Ishikawa (cell line): ENCODE measurements at regions not wholly inside any gene's neighbourhood (a gene's known extent, or its start where the extent isn't known, plus 50 kb on each side); places are given as distances from the start of the nearest gene placed in this dataset.

ENCODE experiments used
- CEBPB ChIP-seq: IDR thresholded peaks from 2 replicates; pipeline ENCODE4 v1.6.1; 2012
- CREB1 ChIP-seq: IDR thresholded peaks from 2 replicates; pipeline ENCODE4 v1.6.1; 2012; ENCODE audit warnings: low read depth
- EGR1 ChIP-seq: IDR thresholded peaks from 2 replicates; pipeline ENCODE4 v1.6.1; 2012
- EP300 ChIP-seq: IDR thresholded peaks from 2 replicates; pipeline ENCODE4 v1.6.1; 2012; ENCODE audit warnings: borderline replicate concordance
- FOXM1 ChIP-seq: IDR thresholded peaks from 2 replicates; pipeline ENCODE4 v1.6.1; 2012; ENCODE audit warnings: low read depth, borderline replicate concordance
- MAX ChIP-seq: IDR thresholded peaks from 2 replicates; pipeline ENCODE4 v1.6.1; 2012
- NFIC ChIP-seq: IDR thresholded peaks from 2 replicates; pipeline ENCODE4 v1.6.1; 2012
- RAD21 ChIP-seq: IDR thresholded peaks from 2 replicates; pipeline ENCODE4 v1.6.1; 2012; ENCODE audit warnings: low read depth
- TAF1 ChIP-seq: IDR thresholded peaks from 2 replicates; pipeline ENCODE4 v1.6.1; 2012; ENCODE audit warnings: low read depth, mild to moderate bottlenecking
- TCF12 ChIP-seq: IDR thresholded peaks from 2 replicates; pipeline ENCODE4 v1.6.1; 2012; ENCODE audit warnings: low read depth
- TEAD4 ChIP-seq: IDR thresholded peaks from 2 replicates; pipeline ENCODE4 v1.6.1; 2012
- YY1 ChIP-seq: IDR thresholded peaks from 2 replicates; pipeline ENCODE4 v1.6.1; 2012; ENCODE audit warnings: low read depth
- ZBTB7A ChIP-seq: IDR thresholded peaks from 2 replicates; pipeline ENCODE4 v1.6.1; 2012; ENCODE audit warnings: low read depth
- TF ChIP-seq, protein P1 (sequence below): IDR thresholded peaks from 2 replicates; pipeline ENCODE4 v1.6.1; 2012; ENCODE audit warnings: low read depth, mild to moderate bottlenecking
- TF ChIP-seq, protein P2 (sequence below): IDR thresholded peaks from 2 replicates; pipeline ENCODE4 v1.6.1; 2012

- TF ChIP-seq ZBTB7A (no peak), RAD21 (no peak), NFIC (no peak), CREB1 (no peak), FOXM1 (no peak), EGR1 (no peak), EP300 (no peak), YY1 (no peak), TAF1 (no peak), TCF12 (no peak), CEBPB (no peak), TEAD4 (no peak), MAX (no peak)
- TF ChIP-seq, protein P1, sequence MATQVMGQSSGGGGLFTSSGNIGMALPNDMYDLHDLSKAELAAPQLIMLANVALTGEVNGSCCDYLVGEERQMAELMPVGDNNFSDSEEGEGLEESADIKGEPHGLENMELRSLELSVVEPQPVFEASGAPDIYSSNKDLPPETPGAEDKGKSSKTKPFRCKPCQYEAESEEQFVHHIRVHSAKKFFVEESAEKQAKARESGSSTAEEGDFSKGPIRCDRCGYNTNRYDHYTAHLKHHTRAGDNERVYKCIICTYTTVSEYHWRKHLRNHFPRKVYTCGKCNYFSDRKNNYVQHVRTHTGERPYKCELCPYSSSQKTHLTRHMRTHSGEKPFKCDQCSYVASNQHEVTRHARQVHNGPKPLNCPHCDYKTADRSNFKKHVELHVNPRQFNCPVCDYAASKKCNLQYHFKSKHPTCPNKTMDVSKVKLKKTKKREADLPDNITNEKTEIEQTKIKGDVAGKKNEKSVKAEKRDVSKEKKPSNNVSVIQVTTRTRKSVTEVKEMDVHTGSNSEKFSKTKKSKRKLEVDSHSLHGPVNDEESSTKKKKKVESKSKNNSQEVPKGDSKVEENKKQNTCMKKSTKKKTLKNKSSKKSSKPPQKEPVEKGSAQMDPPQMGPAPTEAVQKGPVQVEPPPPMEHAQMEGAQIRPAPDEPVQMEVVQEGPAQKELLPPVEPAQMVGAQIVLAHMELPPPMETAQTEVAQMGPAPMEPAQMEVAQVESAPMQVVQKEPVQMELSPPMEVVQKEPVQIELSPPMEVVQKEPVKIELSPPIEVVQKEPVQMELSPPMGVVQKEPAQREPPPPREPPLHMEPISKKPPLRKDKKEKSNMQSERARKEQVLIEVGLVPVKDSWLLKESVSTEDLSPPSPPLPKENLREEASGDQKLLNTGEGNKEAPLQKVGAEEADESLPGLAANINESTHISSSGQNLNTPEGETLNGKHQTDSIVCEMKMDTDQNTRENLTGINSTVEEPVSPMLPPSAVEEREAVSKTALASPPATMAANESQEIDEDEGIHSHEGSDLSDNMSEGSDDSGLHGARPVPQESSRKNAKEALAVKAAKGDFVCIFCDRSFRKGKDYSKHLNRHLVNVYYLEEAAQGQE, result no peak
- TF ChIP-seq, protein P2, sequence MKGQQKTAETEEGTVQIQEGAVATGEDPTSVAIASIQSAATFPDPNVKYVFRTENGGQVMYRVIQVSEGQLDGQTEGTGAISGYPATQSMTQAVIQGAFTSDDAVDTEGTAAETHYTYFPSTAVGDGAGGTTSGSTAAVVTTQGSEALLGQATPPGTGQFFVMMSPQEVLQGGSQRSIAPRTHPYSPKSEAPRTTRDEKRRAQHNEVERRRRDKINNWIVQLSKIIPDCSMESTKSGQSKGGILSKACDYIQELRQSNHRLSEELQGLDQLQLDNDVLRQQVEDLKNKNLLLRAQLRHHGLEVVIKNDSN, result no peak
Measured at GRCh38 chr14:53620890-53621289, 335.7 kb downstream of the BMP4 start.

- no peak for TF ChIP-seq MAX
- no peak for TF ChIP-seq FOXM1
- TF ChIP-seq TAF1, result no peak
- TF ChIP-seq CREB1, result no peak
- TF ChIP-seq RAD21, result no peak
- TF ChIP-seq NFIC, result no peak
- TF ChIP-seq EP300, result no peak
- no peak for TF ChIP-seq TEAD4
- TF ChIP-seq CEBPB, result no peak
Measured at GRCh38 chr14:53620317-53620716, 336.3 kb downstream of the BMP4 start.

DNA sequence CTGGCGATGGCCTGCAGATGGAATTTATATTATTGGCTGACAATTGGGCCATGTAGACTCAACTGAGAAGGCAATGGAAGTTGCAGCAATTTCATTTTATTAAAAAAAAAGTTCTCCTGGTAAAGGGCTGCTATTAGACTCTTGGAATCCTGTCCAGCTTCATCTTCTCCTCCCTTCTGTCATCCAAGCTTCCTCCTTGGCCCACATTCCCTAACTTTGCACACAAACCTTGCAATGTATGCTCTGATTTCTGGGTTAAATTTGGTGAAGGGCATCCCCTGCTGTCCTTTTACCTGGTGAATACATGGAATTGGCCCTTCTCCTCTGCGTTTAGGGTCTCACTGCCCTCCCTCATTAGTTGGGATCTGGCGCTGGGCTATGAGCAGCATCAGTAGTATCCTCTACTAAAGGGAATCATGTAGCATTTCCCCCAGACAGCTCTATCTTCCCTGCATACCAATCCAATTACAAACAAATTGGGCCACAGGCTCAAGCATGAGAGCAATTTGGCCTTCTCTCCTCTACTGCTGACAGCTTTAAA lies 336.9 kb downstream of the BMP4 start:
- TF ChIP-seq, protein P2, result no peak
- no peak for TF ChIP-seq ZBTB7A
- no peak for TF ChIP-seq TAF1
- TF ChIP-seq EGR1, result no peak
- no peak for TF ChIP-seq TEAD4
- no peak for TF ChIP-seq NFIC
- no peak for TF ChIP-seq FOXM1
- TF ChIP-seq MAX, result no peak
- no peak for TF ChIP-seq EP300
- TF ChIP-seq RAD21, result no peak
- no peak for TF ChIP-seq TCF12
- TF ChIP-seq CEBPB, result no peak
- TF ChIP-seq, protein P1, result no peak
- TF ChIP-seq YY1, result no peak

GRCh38 chr14:53615252-53615651 lies 341.4 kb downstream of the BMP4 start:
- TF ChIP-seq TAF1 (no peak), EP300 (no peak), CEBPB (no peak), ZBTB7A (no peak), FOXM1 (no peak), TCF12 (no peak), YY1 (no peak), MAX (no peak), TEAD4 (no peak)
- TF ChIP-seq, protein P2, result no peak
- TF ChIP-seq, protein P1, result no peak
